ENCODE measurements at regions not wholly inside any gene's neighbourhood (a gene's known extent, or its start where the extent isn't known, plus 50 kb on each side); places are given as distances from the start of the nearest gene placed in this dataset.

GRCh38 chr5:17129093-17129849 is 88.2 kb upstream of the BASP1 start:
- DNase-seq: no peak

GRCh38 chr5:17130302-17130701 is 87.1 kb upstream of the BASP1 start:
- peak; percentile 71 for DNase-seq

GRCh38 chr5:17132444-17133083 is 84.9 kb upstream of the BASP1 start:
- peak; percentile 69 for DNase-seq

GRCh38 chr5:17135050-17135449 is 82.4 kb upstream of the BASP1 start:
- DNase-seq: no peak

GRCh38 chr5:17143335-17143734 is 74.1 kb upstream of the BASP1 start:
- peak; percentile 8 for DNase-seq

- no peak for DNase-seq
Measured at GRCh38 chr5:17146280-17146841, 71.1 kb upstream of the BASP1 start.

- no peak for DNase-seq
Measured at GRCh38 chr5:17147170-17147569, 70.3 kb upstream of the BASP1 start.

GRCh38 chr5:17147617-17148016 is 69.8 kb upstream of the BASP1 start:
- no peak for DNase-seq

- no peak for DNase-seq
Measured at GRCh38 chr5:17148481-17148880, 69.0 kb upstream of the BASP1 start.

- DNase-seq: no peak
Measured at GRCh38 chr5:17149786-17150185, 67.6 kb upstream of the BASP1 start.

- no peak for DNase-seq
Measured at GRCh38 chr5:17150531-17150930, 66.9 kb upstream of the BASP1 start.

- no peak for DNase-seq
Measured at GRCh38 chr5:17151686-17152085, 65.7 kb upstream of the BASP1 start.

GRCh38 chr5:17154211-17154996 is 63.0 kb upstream of the BASP1 start:
- peak; percentile 8 for DNase-seq

- no peak for DNase-seq
Measured at GRCh38 chr5:17156463-17156862, 61.0 kb upstream of the BASP1 start.

- no peak for DNase-seq
Measured at GRCh38 chr5:17157294-17157693, 60.1 kb upstream of the BASP1 start.

GRCh38 chr5:17157916-17158529 is 59.4 kb upstream of the BASP1 start:
- DNase-seq: no peak

- no peak for DNase-seq
Measured at GRCh38 chr5:17160756-17161040, 56.7 kb upstream of the BASP1 start.

- DNase-seq: no peak
Measured at GRCh38 chr5:17161662-17162061, 55.8 kb upstream of the BASP1 start.

GRCh38 chr5:17163221-17163620 is 54.2 kb upstream of the BASP1 start:
- DNase-seq: peak; percentile 45

GRCh38 chr5:17167171-17167891 is 50.1 kb upstream of the BASP1 start:
- DNase-seq: no peak
